ENCODE measurements at regions not wholly inside any gene's neighbourhood (a gene's known extent, or its start where the extent isn't known, plus 50 kb on each side); places are given as distances from the start of the nearest gene placed in this dataset.
"Not testable (repeated sequence)": the region's sequence is repeated elsewhere in the genome, so short reads cannot be mapped to it uniquely, and the experiment has no call there.

- TF ChIP-seq, protein P1, sequence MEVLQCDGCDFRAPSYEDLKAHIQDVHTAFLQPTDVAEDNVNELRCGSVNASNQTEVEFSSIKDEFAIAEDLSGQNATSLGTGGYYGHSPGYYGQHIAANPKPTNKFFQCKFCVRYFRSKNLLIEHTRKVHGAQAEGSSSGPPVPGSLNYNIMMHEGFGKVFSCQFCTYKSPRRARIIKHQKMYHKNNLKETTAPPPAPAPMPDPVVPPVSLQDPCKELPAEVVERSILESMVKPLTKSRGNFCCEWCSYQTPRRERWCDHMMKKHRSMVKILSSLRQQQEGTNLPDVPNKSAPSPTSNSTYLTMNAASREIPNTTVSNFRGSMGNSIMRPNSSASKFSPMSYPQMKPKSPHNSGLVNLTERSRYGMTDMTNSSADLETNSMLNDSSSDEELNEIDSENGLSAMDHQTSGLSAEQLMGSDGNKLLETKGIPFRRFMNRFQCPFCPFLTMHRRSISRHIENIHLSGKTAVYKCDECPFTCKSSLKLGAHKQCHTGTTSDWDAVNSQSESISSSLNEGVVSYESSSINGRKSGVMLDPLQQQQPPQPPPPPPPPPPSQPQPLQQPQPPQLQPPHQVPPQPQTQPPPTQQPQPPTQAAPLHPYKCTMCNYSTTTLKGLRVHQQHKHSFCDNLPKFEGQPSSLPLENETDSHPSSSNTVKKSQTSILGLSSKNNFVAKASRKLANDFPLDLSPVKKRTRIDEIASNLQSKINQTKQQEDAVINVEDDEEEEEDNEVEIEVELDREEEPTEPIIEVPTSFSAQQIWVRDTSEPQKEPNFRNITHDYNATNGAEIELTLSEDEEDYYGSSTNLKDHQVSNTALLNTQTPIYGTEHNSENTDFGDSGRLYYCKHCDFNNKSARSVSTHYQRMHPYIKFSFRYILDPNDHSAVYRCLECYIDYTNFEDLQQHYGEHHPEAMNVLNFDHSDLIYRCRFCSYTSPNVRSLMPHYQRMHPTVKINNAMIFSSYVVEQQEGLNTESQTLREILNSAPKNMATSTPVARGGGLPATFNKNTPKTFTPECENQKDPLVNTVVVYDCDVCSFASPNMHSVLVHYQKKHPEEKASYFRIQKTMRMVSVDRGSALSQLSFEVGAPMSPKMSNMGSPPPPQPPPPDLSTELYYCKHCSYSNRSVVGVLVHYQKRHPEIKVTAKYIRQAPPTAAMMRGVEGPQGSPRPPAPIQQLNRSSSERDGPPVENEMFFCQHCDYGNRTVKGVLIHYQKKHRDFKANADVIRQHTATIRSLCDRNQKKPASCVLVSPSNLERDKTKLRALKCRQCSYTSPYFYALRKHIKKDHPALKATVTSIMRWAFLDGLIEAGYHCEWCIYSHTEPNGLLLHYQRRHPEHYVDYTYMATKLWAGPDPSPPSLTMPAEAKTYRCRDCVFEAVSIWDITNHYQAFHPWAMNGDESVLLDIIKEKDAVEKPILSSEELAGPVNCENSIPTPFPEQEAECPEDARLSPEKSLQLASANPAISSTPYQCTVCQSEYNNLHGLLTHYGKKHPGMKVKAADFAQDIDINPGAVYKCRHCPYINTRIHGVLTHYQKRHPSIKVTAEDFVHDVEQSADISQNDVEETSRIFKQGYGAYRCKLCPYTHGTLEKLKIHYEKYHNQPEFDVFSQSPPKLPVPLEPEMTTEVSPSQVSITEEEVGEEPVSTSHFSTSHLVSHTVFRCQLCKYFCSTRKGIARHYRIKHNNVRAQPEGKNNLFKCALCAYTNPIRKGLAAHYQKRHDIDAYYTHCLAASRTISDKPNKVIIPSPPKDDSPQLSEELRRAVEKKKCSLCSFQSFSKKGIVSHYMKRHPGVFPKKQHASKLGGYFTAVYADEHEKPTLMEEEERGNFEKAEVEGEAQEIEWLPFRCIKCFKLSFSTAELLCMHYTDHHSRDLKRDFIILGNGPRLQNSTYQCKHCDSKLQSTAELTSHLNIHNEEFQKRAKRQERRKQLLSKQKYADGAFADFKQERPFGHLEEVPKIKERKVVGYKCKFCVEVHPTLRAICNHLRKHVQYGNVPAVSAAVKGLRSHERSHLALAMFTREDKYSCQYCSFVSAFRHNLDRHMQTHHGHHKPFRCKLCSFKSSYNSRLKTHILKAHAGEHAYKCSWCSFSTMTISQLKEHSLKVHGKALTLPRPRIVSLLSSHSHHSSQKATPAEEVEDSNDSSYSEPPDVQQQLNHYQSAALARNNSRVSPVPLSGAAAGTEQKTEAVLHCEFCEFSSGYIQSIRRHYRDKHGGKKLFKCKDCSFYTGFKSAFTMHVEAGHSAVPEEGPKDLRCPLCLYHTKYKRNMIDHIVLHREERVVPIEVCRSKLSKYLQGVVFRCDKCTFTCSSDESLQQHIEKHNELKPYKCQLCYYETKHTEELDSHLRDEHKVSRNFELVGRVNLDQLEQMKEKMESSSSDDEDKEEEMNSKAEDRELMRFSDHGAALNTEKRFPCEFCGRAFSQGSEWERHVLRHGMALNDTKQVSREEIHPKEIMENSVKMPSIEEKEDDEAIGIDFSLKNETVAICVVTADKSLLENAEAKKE (CRISPR knock-in tag; IDR thresholded peaks at IDR 0.05), result no peak
- TF ChIP-seq JUNB (IDR thresholded peaks at IDR 0.05; ENCODE audit: unreplicated experiment) (no peak), CREB1 (CRISPR knock-in tag; IDR thresholded peaks at IDR 0.05; ENCODE audit: low read depth) (no peak), POLR2AphosphoS5 (IDR thresholded peaks at IDR 0.05; ENCODE audit: low read depth) (no peak), STAT1 (IDR thresholded peaks at IDR 0.05; ENCODE audit: unreplicated experiment) (no peak), EZH2 (IDR thresholded peaks at IDR 0.05; ENCODE audit: low read depth, unreplicated experiment) (no peak), ZNF114 (CRISPR knock-in tag; IDR thresholded peaks at IDR 0.05) (no peak), EZH2phosphoT487 (IDR thresholded peaks at IDR 0.05; ENCODE audit: unreplicated experiment) (no peak)
- TF ChIP-seq, protein P2, sequence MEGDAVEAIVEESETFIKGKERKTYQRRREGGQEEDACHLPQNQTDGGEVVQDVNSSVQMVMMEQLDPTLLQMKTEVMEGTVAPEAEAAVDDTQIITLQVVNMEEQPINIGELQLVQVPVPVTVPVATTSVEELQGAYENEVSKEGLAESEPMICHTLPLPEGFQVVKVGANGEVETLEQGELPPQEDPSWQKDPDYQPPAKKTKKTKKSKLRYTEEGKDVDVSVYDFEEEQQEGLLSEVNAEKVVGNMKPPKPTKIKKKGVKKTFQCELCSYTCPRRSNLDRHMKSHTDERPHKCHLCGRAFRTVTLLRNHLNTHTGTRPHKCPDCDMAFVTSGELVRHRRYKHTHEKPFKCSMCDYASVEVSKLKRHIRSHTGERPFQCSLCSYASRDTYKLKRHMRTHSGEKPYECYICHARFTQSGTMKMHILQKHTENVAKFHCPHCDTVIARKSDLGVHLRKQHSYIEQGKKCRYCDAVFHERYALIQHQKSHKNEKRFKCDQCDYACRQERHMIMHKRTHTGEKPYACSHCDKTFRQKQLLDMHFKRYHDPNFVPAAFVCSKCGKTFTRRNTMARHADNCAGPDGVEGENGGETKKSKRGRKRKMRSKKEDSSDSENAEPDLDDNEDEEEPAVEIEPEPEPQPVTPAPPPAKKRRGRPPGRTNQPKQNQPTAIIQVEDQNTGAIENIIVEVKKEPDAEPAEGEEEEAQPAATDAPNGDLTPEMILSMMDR (conservative IDR thresholded peaks at IDR 0.05; ENCODE audit: low read depth in 2 of 2), result no peak
- TF ChIP-seq, protein P3, sequence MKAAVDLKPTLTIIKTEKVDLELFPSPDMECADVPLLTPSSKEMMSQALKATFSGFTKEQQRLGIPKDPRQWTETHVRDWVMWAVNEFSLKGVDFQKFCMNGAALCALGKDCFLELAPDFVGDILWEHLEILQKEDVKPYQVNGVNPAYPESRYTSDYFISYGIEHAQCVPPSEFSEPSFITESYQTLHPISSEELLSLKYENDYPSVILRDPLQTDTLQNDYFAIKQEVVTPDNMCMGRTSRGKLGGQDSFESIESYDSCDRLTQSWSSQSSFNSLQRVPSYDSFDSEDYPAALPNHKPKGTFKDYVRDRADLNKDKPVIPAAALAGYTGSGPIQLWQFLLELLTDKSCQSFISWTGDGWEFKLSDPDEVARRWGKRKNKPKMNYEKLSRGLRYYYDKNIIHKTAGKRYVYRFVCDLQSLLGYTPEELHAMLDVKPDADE (IDR thresholded peaks at IDR 0.05), result no peak
Observed at GRCh38 chr20:26205350-26205749, 508.7 kb upstream of the ZNF337 start (continued).

- H3K27me3 ChIP-seq (ENCODE audit: insufficient read depth); H3K4me1 ChIP-seq (ENCODE audit: insufficient read depth); H3K27ac Mint-ChIP-seq; H3K36me3 ChIP-seq (ENCODE audit: insufficient read depth); DNase-seq (ENCODE audit: low spot score); H3K27ac ChIP-seq (ENCODE audit: low read depth); H2AFZ ChIP-seq; H3F3A ChIP-seq (replicated peaks; ENCODE audit: low read depth); H3K9me2 ChIP-seq (ENCODE audit: insufficient read depth); H3K4me3 Mint-ChIP-seq; ATAC-seq; H3K4me1 Mint-ChIP-seq; H4K20me1 ChIP-seq (replicated peaks; ENCODE audit: insufficient read depth); H3K27me3 Mint-ChIP-seq (ENCODE audit: insufficient read depth, low read depth, poor library complexity); H3K4me2 ChIP-seq; H3K79me2 ChIP-seq (replicated peaks; ENCODE audit: insufficient read depth); H3K4me3 ChIP-seq: not testable (repeated sequence)
- peaks cover 14% of the 10 kb centered on the region; the same call in 2 of the 3 replicates for H3K36me3 Mint-ChIP-seq (ENCODE audit: low read depth)
- H3K9me3 Mint-ChIP-seq, result peaks cover 23% of the 10 kb centered on the region
Observed at GRCh38 chr20:26201026-26201425, 504.4 kb upstream of the ZNF337 start.

- H3K27ac ChIP-seq (ENCODE audit: low read depth); H3K4me3 Mint-ChIP-seq; H3F3A ChIP-seq (replicated peaks; ENCODE audit: low read depth); H4K20me1 ChIP-seq (replicated peaks; ENCODE audit: insufficient read depth); H3K27ac Mint-ChIP-seq; H3K27me3 ChIP-seq (ENCODE audit: insufficient read depth); H3K9me2 ChIP-seq (ENCODE audit: insufficient read depth); H3K27me3 Mint-ChIP-seq (ENCODE audit: insufficient read depth, low read depth, poor library complexity); DNase-seq (ENCODE audit: low spot score); H3K36me3 Mint-ChIP-seq (ENCODE audit: low read depth); H3K4me1 ChIP-seq (ENCODE audit: insufficient read depth); ATAC-seq; H3K36me3 ChIP-seq (ENCODE audit: insufficient read depth); H3K79me2 ChIP-seq (replicated peaks; ENCODE audit: insufficient read depth); H3K4me1 Mint-ChIP-seq; H3K4me3 ChIP-seq; H2AFZ ChIP-seq; H3K4me2 ChIP-seq; H3K9me3 Mint-ChIP-seq: not testable (repeated sequence)
Observed at GRCh38 chr20:26187329-26187728, 490.7 kb upstream of the ZNF337 start.

Measured in GM23338 (cell line).